HCT116 (cell line): ENCODE measurements at regions not wholly inside any gene's neighbourhood (a gene's known extent, or its start where the extent isn't known, plus 50 kb on each side); places are given as distances from the start of the nearest gene placed in this dataset.

Source experiments
- ATAC-seq: fragments of 200-7000 bp; cut with Tn5 transposase; 2 replicates; pipeline ENCODE4 v1.9.1; 2020; ENCODE audit warnings: mild to moderate bottlenecking, moderate library complexity
- BruUV-seq: library from RNA; stranded (reverse); fragments of 400-500 nt; replicated peaks from 2 replicates; lab custom pipeline; 2021; lab: Mats Ljungman, UMichigan
- CTCF ChIA-PET: fragments of 300-600 bp; sonication (Branson Sonifier 250); formaldehyde crosslinking; loops from one replicate; lab custom pipeline; 2021; ENCODE audit warnings: antibody characterized with exemption; lab: Charles Lee
- POLR2A ChIA-PET: fragments of 300-600, 350-600 bp; sonication (Branson Sonifier 250); formaldehyde crosslinking; loops from one replicate; lab custom pipeline; 2021; ENCODE audit warnings: antibody characterized with exemption; lab: Charles Lee
- RAD21 ChIA-PET, 2 experiments: fragments of 300-600 bp; sonication (Branson Sonifier 250); formaldehyde crosslinking; loops; one replicate each; lab custom pipeline; 2023; ENCODE audit warnings: low total read pairs in 2 of 2; ENCODE audit not compliant: uncharacterized antibody in 2 of 2, unreplicated experiment in 2 of 2, low non-redundant PET in 1 of 2; lab: Charles Lee
- DNase-seq: peaks from one replicate; pipeline ENCODE4 v3.0.0-alpha.2; 2010; ENCODE audit warnings: low read depth, low spot score
- H2AFZ ChIP-seq: fragments of 200-600 bp; shearing (Covaris generic), sonication (generic); 2 replicates; pipeline ENCODE4 v1.6.1; 2017; ENCODE audit warnings: low read depth, mixed run types, mixed read lengths, antibody characterized with exemption, low read length; ENCODE audit not compliant: poor library complexity, severe bottlenecking
- H3K27ac ChIP-seq: 2 replicates; pipeline ENCODE4 v1.5.1; 2012; ENCODE audit warnings: low read depth, low read length
- H3K27me3 ChIP-seq: fragments of 200-600 bp; sonication (generic); 2 replicates; pipeline ENCODE4 v1.6.1; 2016; ENCODE audit warnings: mixed run types, low read length, mixed read lengths; ENCODE audit not compliant: insufficient read depth
- H3K36me3 ChIP-seq, 2 experiments: fragments of 200-500 bp in 1 of 2; fragments of 200-600 bp in 1 of 2; sonication (Bioruptor generic) in 1 of 2; sonication (generic) in 1 of 2; 2 replicates each; pipeline versions ENCODE4 v1.5.1 to v1.6.1; 2014 to 2016; ENCODE audit warnings: low read length in 2 of 2, inconsistent platforms in 1 of 2, mixed read lengths in 1 of 2, mixed run types in 1 of 2; ENCODE audit not compliant: insufficient read depth in 2 of 2, control insufficient read depth in 1 of 2
- H3K4me1 ChIP-seq, 2 experiments: fragments of 200-600 bp in 1 of 2; sonication (generic) in 1 of 2; 2 replicates each; pipeline versions ENCODE4 v1.5.1 to v1.6.1; 2012 to 2017; ENCODE audit warnings: low read length in 2 of 2, inconsistent platforms in 1 of 2, mild to moderate bottlenecking in 1 of 2, mixed read lengths in 1 of 2, mixed run types in 1 of 2, moderate library complexity in 1 of 2; ENCODE audit not compliant: insufficient read depth in 2 of 2, control insufficient read depth in 1 of 2
- H3K4me2 ChIP-seq: fragments of 200-600 bp; sonication (generic); 2 replicates; pipeline ENCODE4 v1.6.1; 2017; ENCODE audit warnings: mixed run types, low read length, mixed read lengths
- H3K4me3 ChIP-seq, 2 experiments: fragments of 200-600 bp in 1 of 2; sonication (generic) in 1 of 2; replicated peaks in 1 of 2; 2 replicates each; pipeline ENCODE4 v1.5.1; 2011 to 2016; ENCODE audit warnings: low read length in 2 of 2, control low read depth in 1 of 2, low read depth in 1 of 2, mild to moderate bottlenecking in 1 of 2, mixed read lengths in 1 of 2, mixed run types in 1 of 2
- H3K79me2 ChIP-seq: fragments of 200-600 bp; sonication (generic); 2 replicates; pipeline ENCODE4 v1.6.1; 2017; ENCODE audit warnings: mild to moderate bottlenecking, mixed run types, low read length, moderate library complexity, mixed read lengths; ENCODE audit not compliant: insufficient read depth
- H3K9ac ChIP-seq: fragments of 200-600 bp; sonication (generic); 2 replicates; pipeline ENCODE4 v1.6.1; 2016; ENCODE audit warnings: low read length, mixed read lengths
- H3K9me2 ChIP-seq: fragments of 200-600 bp; sonication (generic), shearing (Covaris generic); 2 replicates; pipeline ENCODE4 v1.6.1; 2017; ENCODE audit warnings: mixed run types, mild to moderate bottlenecking, moderate library complexity; ENCODE audit not compliant: insufficient read depth
- H3K9me3 ChIP-seq, 2 experiments: fragments of 200-500 bp in 1 of 2; fragments of 200-600 bp in 1 of 2; sonication (Bioruptor generic) in 1 of 2; sonication (generic) in 1 of 2; 2 replicates each; pipeline ENCODE4 v1.6.1; 2014 to 2017; ENCODE audit warnings: low read length in 2 of 2, mixed read lengths in 2 of 2, inconsistent platforms in 1 of 2, low read depth in 1 of 2, mild to moderate bottlenecking in 1 of 2, mixed run types in 1 of 2, moderate library complexity in 1 of 2; ENCODE audit not compliant: control insufficient read depth in 1 of 2, insufficient read depth in 1 of 2
- H4K20me1 ChIP-seq: fragments of 200-600 bp; sonication (generic), shearing (Covaris generic); 2 replicates; pipeline ENCODE4 v1.6.1; 2017; ENCODE audit warnings: mixed run types, mild to moderate bottlenecking, moderate library complexity; ENCODE audit not compliant: insufficient read depth
- CTCF ChIP-seq, 3 experiments: fragments of 200-600 bp in 1 of 3; sonication (generic) in 1 of 3; IDR thresholded peaks in 2 of 3; conservative IDR thresholded peaks in 1 of 3; 2 replicates each; pipeline ENCODE4 v1.5.1; 2012 to 2017; ENCODE audit warnings: low read depth in 2 of 3, low read length in 2 of 3, antibody characterized with exemption in 1 of 3, borderline replicate concordance in 1 of 3, control low read depth in 1 of 3, mild to moderate bottlenecking in 1 of 3, mixed read lengths in 1 of 3, mixed run types in 1 of 3, moderate library complexity in 1 of 3; ENCODE audit not compliant: insufficient read depth in 1 of 3
- EZH2 ChIP-seq: fragments of 200-600 bp; sonication (generic); IDR thresholded peaks from 2 replicates; pipeline ENCODE4 v1.6.1; 2017; ENCODE audit warnings: antibody characterized with exemption, mixed run types
- EZH2phosphoT487 ChIP-seq: fragments of 200-600 bp; IDR thresholded peaks from 2 replicates; pipeline ENCODE4 v1.6.1; 2018; ENCODE audit warnings: antibody characterized with exemption, borderline replicate concordance
- JUND ChIP-seq: IDR thresholded peaks from 2 replicates; pipeline ENCODE4 v1.6.1; 2012
- MAX ChIP-seq: IDR thresholded peaks from 2 replicates; pipeline ENCODE4 v1.6.1; 2012
- SRF ChIP-seq: IDR thresholded peaks from 2 replicates; pipeline ENCODE4 v1.6.1; 2012; ENCODE audit warnings: low read depth
- ZBTB33 ChIP-seq: IDR thresholded peaks from 2 replicates; pipeline ENCODE4 v1.6.1; 2011; ENCODE audit warnings: mild to moderate bottlenecking, low read length, moderate library complexity; ENCODE audit not compliant: insufficient replicate concordance; ENCODE audit errors: extremely low read depth
- ZFX ChIP-seq: fragments of 450-650 bp; IDR thresholded peaks from 2 replicates; pipeline ENCODE4 v1.6.1; 2017
- intact Hi-C: fragments of 100-400 bp; cut with micrococcal nuclease; formaldehyde crosslinking; loops from 2 replicates; pipeline ENCODE4 v1.10.0; 2022

GRCh38 chr2:61617610-61618009, 79.5 kb upstream of the XPO1 start:
- ChIA-PET RAD21 (no interaction called here), POLR2A (no interaction called here), CTCF (no interaction called here)
- Histone ChIP-seq H3K4me3 (no peak overlapping the region), H3K27ac (no peak overlapping the region), H3K36me3 (no peaks in the 10 kb centered on the region), H3K9ac (no peak overlapping the region), H3K9me3 (no peaks in the 10 kb centered on the region), H3K4me2 (no peak overlapping the region), H3K79me2 (no peaks in the 10 kb centered on the region), H3K4me1 (peaks cover 6 to 15% of the 10 kb centered on the region in 2 experiments), H3K27me3 (no peaks in the 10 kb centered on the region), H2AFZ (no peak overlapping the region), H3K9me2 (no peaks in the 10 kb centered on the region), H4K20me1 (no peaks in the 10 kb centered on the region)
- ATAC-seq: no peak
- intact Hi-C loops: no loop called here
- no peak for TF ChIP-seq ZFX
- TF ChIP-seq CTCF (IDR thresholded peaks at IDR 0.05 in 2 of 3, conservative IDR thresholded peaks at IDR 0.05 in 1 of 3; ENCODE audit: borderline replicate concordance in 1 of 3, insufficient read depth in 1 of 3, low read depth in 2 of 3, low read length in 2 of 3): no peak
- no peak for TF ChIP-seq EZH2
- no peak for TF ChIP-seq ZBTB33
- TF ChIP-seq JUND: no peak
- no peak for TF ChIP-seq SRF
- TF ChIP-seq EZH2phosphoT487: no peak
- no peak for TF ChIP-seq MAX
- no TSS peak for BruUV-seq
- no peak for DNase-seq
